AG04450 (cell line): ENCODE measurements at regions not wholly inside any gene's neighbourhood (a gene's known extent, or its start where the extent isn't known, plus 50 kb on each side); places are given as distances from the start of the nearest gene placed in this dataset.

Source experiments
- CTCF ChIA-PET: fragments of 300-600, 350-600 bp; formaldehyde crosslinking; extraction: SDS; loops from one replicate; lab custom pipeline; 2022; ENCODE audit warnings: antibody characterized with exemption, inconsistent platforms; lab: Charles Lee
- POLR2A ChIA-PET: fragments of 350-600 bp; formaldehyde crosslinking; extraction: SDS; loops from one replicate; lab custom pipeline; 2021; ENCODE audit warnings: antibody characterized with exemption, inconsistent platforms; lab: Yijun Ruan, JAX
- DNase-seq: peaks from one replicate; pipeline ENCODE4 v3.0.0-alpha.2; 2011; ENCODE audit warnings: low read depth, low spot score
- H3K27ac ChIP-seq: one replicate; pipeline ENCODE4 v1.5.1; 2012; ENCODE audit warnings: low read depth, low read length, control low read depth
- H3K27me3 ChIP-seq: one replicate; pipeline ENCODE4 v1.6.0; 2012; ENCODE audit warnings: low read length; ENCODE audit not compliant: control insufficient read depth, insufficient read depth
- H3K4me3 ChIP-seq: 2 replicates; pipeline ENCODE4 v1.5.1; 2011; ENCODE audit warnings: mild to moderate bottlenecking, low read depth, low read length, control low read depth
- H3K9me3 ChIP-seq: 2 replicates; pipeline ENCODE4 v1.5.1; 2012; ENCODE audit warnings: low read length; ENCODE audit not compliant: control insufficient read depth, insufficient read depth
- TF ChIP-seq, protein P1 (sequence below): IDR thresholded peaks from 2 replicates; pipeline ENCODE4 v1.5.1; 2011; ENCODE audit warnings: low read depth, low read length, control low read depth, inconsistent platforms

DNA sequence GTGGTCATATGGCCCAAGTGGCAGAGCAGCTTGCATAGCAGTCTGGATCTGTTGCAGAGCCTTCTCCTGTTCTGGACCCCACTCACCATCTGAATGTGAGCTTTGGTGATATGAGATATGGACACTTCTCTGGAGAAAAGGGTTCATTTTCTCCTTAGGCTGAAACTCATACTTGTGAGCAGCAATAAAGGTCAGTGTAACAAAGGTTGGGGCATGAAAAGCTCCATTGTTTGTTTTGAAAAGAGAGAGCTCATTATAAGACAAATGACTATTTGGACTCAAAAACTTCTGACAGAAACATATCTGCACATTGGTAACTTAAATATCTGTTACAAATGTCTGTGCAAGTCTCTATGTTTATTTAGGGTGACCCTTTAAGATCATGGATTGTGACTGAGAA lies 517.3 kb downstream of the MFSD1 start:
- Histone ChIP-seq H3K27me3 (no peaks in the 10 kb centered on the region), H3K27ac (no peak overlapping the region), H3K4me3 (no peak overlapping the region), H3K9me3 (no peaks in the 10 kb centered on the region)
- ChIA-PET POLR2A (no interaction called here), CTCF (no interaction called here)
- TF ChIP-seq, protein P1, sequence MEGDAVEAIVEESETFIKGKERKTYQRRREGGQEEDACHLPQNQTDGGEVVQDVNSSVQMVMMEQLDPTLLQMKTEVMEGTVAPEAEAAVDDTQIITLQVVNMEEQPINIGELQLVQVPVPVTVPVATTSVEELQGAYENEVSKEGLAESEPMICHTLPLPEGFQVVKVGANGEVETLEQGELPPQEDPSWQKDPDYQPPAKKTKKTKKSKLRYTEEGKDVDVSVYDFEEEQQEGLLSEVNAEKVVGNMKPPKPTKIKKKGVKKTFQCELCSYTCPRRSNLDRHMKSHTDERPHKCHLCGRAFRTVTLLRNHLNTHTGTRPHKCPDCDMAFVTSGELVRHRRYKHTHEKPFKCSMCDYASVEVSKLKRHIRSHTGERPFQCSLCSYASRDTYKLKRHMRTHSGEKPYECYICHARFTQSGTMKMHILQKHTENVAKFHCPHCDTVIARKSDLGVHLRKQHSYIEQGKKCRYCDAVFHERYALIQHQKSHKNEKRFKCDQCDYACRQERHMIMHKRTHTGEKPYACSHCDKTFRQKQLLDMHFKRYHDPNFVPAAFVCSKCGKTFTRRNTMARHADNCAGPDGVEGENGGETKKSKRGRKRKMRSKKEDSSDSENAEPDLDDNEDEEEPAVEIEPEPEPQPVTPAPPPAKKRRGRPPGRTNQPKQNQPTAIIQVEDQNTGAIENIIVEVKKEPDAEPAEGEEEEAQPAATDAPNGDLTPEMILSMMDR, result no peak
- no peak for DNase-seq

DNA sequence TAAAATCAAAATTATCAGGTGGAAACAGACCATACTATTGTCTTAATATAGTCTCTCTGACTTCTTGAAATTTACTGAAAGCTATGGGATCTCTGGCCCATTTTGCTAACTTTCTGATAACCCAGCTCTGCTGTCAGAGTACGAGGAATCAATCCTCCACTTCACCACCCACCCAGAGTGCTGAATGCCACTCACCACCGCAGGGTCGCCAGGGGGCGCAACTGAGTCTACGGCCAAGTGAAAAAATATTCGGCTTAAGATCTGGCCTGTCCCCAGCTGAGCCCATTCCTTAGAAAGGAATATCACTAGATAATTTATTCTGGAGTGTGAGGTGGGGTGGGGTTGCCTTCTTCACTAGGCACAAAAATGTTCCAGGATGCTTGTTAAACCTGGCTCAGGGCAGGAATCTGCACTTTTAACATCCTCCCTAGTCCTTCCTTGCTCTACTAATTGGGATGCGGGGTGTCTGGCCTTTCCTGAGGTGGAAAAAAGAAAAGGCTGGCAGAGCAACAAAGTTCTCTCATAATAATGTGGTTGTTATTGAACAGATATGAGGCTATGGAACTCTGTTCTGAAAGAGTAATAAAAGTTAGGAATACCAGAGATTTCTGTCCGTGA lies 520.6 kb downstream of the MFSD1 start:
- no peaks in the 10 kb centered on the region for H3K9me3 ChIP-seq
- no peak for DNase-seq
- TF ChIP-seq, protein P1, result peak; percentile 82
- H3K27ac ChIP-seq, result no peak overlapping the region
- H3K4me3 ChIP-seq, result no peak overlapping the region
- ChIA-PET CTCF (interaction anchor here (0.6 to 4.0 kb wide), 14 partner anchors 9 to 684 kb away, joined by 3 to 33 read pairs (median 3); no protein-coding TSS in a partner anchor), POLR2A (no interaction called here)
- H3K27me3 ChIP-seq, result peaks cover 2% of the 10 kb centered on the region

DNA sequence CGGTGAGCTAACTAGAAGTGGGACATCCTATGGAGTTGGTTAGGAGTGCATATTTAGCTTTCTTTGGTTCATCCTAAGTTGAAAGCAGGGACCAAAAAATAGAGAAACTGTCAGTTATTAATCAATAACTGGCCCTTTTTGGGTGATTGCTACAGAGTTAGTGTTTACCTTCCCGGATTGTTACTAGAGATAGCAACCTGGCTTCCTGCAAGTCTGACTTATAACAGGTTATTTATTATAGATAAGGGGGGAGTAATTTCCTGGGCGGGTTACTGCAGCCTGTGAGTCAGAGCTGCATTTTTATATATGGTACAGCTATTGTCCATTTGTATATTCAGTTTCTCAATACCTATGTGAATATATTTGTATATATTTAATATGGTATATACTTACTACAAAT lies 522.0 kb downstream of the MFSD1 start:
- TF ChIP-seq, protein P1, result no peak
- Histone ChIP-seq H3K27me3 (peaks cover 2% of the 10 kb centered on the region), H3K4me3 (no peak overlapping the region), H3K27ac (no peak overlapping the region), H3K9me3 (no peaks in the 10 kb centered on the region)
- POLR2A ChIA-PET, result no interaction called here
- no peak for DNase-seq
- CTCF ChIA-PET, result interaction anchor here (1.4 to 4.0 kb wide), 2 partner anchors 402 to 481 kb away, joined by 3 to 33 read pairs; no protein-coding TSS in a partner anchor

DNA sequence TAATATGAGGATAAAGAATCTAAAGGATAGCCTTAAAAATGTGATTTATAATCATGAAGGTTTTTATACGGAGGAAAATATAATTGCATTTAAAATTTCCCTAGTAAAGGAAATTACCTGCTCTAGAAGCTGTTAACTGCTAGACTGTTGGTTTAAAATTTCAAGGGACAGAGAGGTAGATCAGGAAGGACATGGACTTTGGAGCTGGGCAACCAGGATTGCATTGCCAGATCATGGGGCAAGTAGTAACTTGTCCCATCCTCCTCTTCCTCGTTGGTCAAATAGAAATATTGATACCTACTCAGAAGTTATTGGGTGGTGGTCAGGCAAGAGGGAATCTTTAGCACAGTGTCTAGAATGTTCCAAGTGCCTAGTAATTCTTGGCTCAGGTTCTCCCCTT lies 525.1 kb downstream of the MFSD1 start:
- TF ChIP-seq, protein P1, result no peak
- H3K4me3 ChIP-seq, result no peak overlapping the region
- peaks cover 2% of the 10 kb centered on the region for H3K27me3 ChIP-seq
- POLR2A ChIA-PET, result no interaction called here
- CTCF ChIA-PET, result no interaction called here
- H3K27ac ChIP-seq, result no peak overlapping the region
- no peak for DNase-seq
- no peaks in the 10 kb centered on the region for H3K9me3 ChIP-seq

DNA sequence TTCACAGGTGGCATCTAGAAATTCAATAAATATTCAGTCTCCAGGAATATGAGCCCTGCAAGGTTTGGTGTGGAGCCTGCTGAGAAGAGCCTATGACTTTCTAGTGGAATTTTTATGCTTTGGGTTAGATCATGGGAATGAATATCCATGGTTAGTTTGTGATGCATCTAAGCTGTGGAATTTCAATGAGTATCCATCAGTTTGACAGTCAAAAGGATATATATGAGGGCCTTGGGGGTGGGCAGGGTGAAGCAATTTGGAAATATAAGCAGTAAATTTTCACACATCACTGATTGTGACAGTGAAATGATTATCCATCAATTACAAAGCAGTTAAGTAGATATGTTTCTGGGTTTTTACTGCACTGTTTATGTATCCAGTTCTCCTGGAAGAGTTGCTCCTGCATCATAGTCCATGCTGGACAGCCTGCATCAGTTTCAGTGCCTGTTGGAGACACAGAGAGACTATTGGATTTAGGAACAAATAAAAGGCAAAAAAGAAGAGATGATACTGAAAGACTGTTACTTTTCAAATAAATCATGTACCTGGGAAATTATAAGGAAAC lies 530.8 kb downstream of the MFSD1 start:
- Histone ChIP-seq H3K4me3 (no peak overlapping the region), H3K27me3 (no peaks in the 10 kb centered on the region), H3K27ac (no peak overlapping the region), H3K9me3 (no peaks in the 10 kb centered on the region)
- TF ChIP-seq, protein P1, result no peak
- POLR2A ChIA-PET, result no interaction called here
- no peak for DNase-seq
- CTCF ChIA-PET, result no interaction called here
